Cardiac fibroblast (primary cell): ENCODE measurements at regions not wholly inside any gene's neighbourhood (a gene's known extent, or its start where the extent isn't known, plus 50 kb on each side); places are given as distances from the start of the nearest gene placed in this dataset.
"Not testable (repeated sequence)": the region's sequence is repeated elsewhere in the genome, so short reads cannot be mapped to it uniquely, and the experiment has no call there.

Experiments
- DNase-seq, 2 donors: peaks; one replicate each; pipeline versions ENCODE4 v3.0.0 to v3.0.0-alpha.2; 2010; ENCODE audit warnings: low read depth in 2 of 2
- H3K4me3 ChIP-seq, 2 donors: replicated peaks in 1 of 2; 1 replicate in 1 of 2; 2 replicates in 1 of 2; pipeline ENCODE4 v1.5.1; 2011; ENCODE audit warnings: low read depth in 2 of 2, low read length in 2 of 2, mild to moderate bottlenecking in 2 of 2, moderate library complexity in 1 of 2
- CTCF ChIP-seq: IDR thresholded peaks from one replicate; pipeline ENCODE4 v1.5.1; 2011; ENCODE audit warnings: low read depth, mild to moderate bottlenecking, low read length, inconsistent platforms

GRCh38 chr10:93127642-93128215, 54.0 kb downstream of the CYP26A1 start:
- DNase-seq, H3K4me3 ChIP-seq: not testable (repeated sequence)

- no peak overlapping the region for H3K4me3 ChIP-seq
- TF ChIP-seq CTCF: no peak
- DNase-seq: no peak
Observed at GRCh38 chr10:93131986-93132385, 58.3 kb downstream of the CYP26A1 start.

GRCh38 chr10:93138113-93138870, 64.6 kb downstream of the CYP26A1 start:
- TF ChIP-seq CTCF: no peak
- no peak overlapping the region for H3K4me3 ChIP-seq
- DNase-seq: no peak

- no peak for TF ChIP-seq CTCF
- DNase-seq: peak in 1 of 2 donors; percentile 2
- no peak overlapping the region for H3K4me3 ChIP-seq
Observed at GRCh38 chr10:93139059-93139655, 65.5 kb downstream of the CYP26A1 start.

- no peak for DNase-seq
- TF ChIP-seq CTCF: no peak
- H3K4me3 ChIP-seq: no peak overlapping the region
Observed at GRCh38 chr10:93142534-93142933, 68.8 kb downstream of the CYP26A1 start.

GRCh38 chr10:93143281-93143680, 69.6 kb downstream of the CYP26A1 start:
- no peak overlapping the region for H3K4me3 ChIP-seq
- no peak for TF ChIP-seq CTCF
- DNase-seq: no peak

- TF ChIP-seq CTCF: no peak
- H3K4me3 ChIP-seq: no peak overlapping the region
- no peak for DNase-seq
Observed at GRCh38 chr10:93146336-93146735, 72.6 kb downstream of the CYP26A1 start.
